B cell (primary cell): ENCODE measurements at regions not wholly inside any gene's neighbourhood (a gene's known extent, or its start where the extent isn't known, plus 50 kb on each side); places are given as distances from the start of the nearest gene placed in this dataset.

Experiments
- ATAC-seq: fragments of 200-7000 bp; cut with Tn5 transposase; one replicate; pipeline ENCODE4 v1.10.0; 2021; ENCODE audit warnings: low read depth, mild to moderate bottlenecking, moderate number of reproducible peaks, moderate library complexity
- CTCF ChIA-PET: fragments of 350-600 bp; sonication (Branson Sonifier 250); formaldehyde crosslinking; loops from one replicate; lab custom pipeline; 2021; ENCODE audit warnings: antibody characterized with exemption, inconsistent platforms; lab: Charles Lee
- POLR2A ChIA-PET: fragments of 350-600 bp; sonication (Branson Sonifier 250); formaldehyde crosslinking; loops from one replicate; lab custom pipeline; 2021; ENCODE audit warnings: antibody characterized with exemption; lab: Charles Lee
- DNase-seq: peaks from one replicate; pipeline ENCODE4 v3.0.0; 2013
- H2AFZ ChIP-seq: 2 replicates; pipeline ENCODE4 v1.6.1; 2012; ENCODE audit warnings: mild to moderate bottlenecking, low read depth, low read length; ENCODE audit not compliant: insufficient read depth, poor library complexity, severe bottlenecking
- H3K27ac ChIP-seq, 2 donors: 1 replicate in 1 of 2; 2 replicates in 1 of 2; pipeline ENCODE4 v1.5.1; 2012 to 2013; ENCODE audit warnings: low read length in 2 of 2, mild to moderate bottlenecking in 2 of 2, moderate library complexity in 1 of 2
- H3K27me3 ChIP-seq, 4 experiments: fragments of 200-600 bp in 1 of 4; sonication (generic) in 1 of 4; replicated peaks in 1 of 4; 1 replicate in 2 of 4; 2 replicates in 2 of 4; pipeline versions ENCODE4 v1.6.1 to v1.7.0; 2013 to 2016; ENCODE audit warnings: low read length in 3 of 4, mild to moderate bottlenecking in 2 of 4, mixed read lengths in 1 of 4, moderate library complexity in 1 of 4; ENCODE audit not compliant: insufficient read depth in 4 of 4, control insufficient read depth in 3 of 4; ENCODE audit errors: control extremely low read depth in 1 of 4
- H3K36me3 ChIP-seq, 2 experiments: replicated peaks in 1 of 2; 1 replicate in 1 of 2; 2 replicates in 1 of 2; pipeline versions ENCODE4 v1.6.1 to v1.7.1; 2013; ENCODE audit warnings: low read length in 1 of 2; ENCODE audit not compliant: insufficient read depth in 2 of 2, control insufficient read depth in 1 of 2; ENCODE audit errors: control extremely low read depth in 1 of 2, extremely low read depth in 1 of 2
- H3K4me1 ChIP-seq, 2 donors: fragments of 200-600 bp in 1 of 2; sonication (generic) in 1 of 2; 1 replicate in 1 of 2; 2 replicates in 1 of 2; pipeline versions ENCODE4 v1.5.1 to v1.6.1; 2013 to 2017; ENCODE audit warnings: low read length in 2 of 2; ENCODE audit not compliant: control insufficient read depth in 2 of 2, insufficient read depth in 2 of 2
- H3K4me2 ChIP-seq: replicated peaks from 2 replicates; pipeline ENCODE3; 2012; ENCODE audit warnings: mild to moderate bottlenecking, low read depth, low read length; ENCODE audit not compliant: poor library complexity, severe bottlenecking
- H3K4me3 ChIP-seq, 5 experiments: fragments of 200-600 bp in 1 of 5; sonication (generic) in 1 of 5; 1 replicate in 3 of 5; 2 replicates in 2 of 5; pipeline versions ENCODE4 v1.5.1 to v1.7.0; 2011 to 2016; ENCODE audit warnings: low read length in 4 of 5, mild to moderate bottlenecking in 4 of 5, low read depth in 2 of 5, control low read depth in 1 of 5, moderate library complexity in 1 of 5; ENCODE audit not compliant: insufficient read depth in 1 of 5; ENCODE audit errors: control extremely low read depth in 1 of 5, extremely low read depth in 1 of 5
- H3K79me2 ChIP-seq: fragments of 200-600 bp; sonication (generic); one replicate; pipeline ENCODE4 v1.6.0; 2016; ENCODE audit warnings: low read length; ENCODE audit not compliant: control insufficient read depth, insufficient read depth
- H3K9ac ChIP-seq: fragments of 200-600 bp; sonication (generic); 2 replicates; pipeline ENCODE4 v1.6.1; 2017; ENCODE audit warnings: mild to moderate bottlenecking, low read length, moderate library complexity
- H3K9me3 ChIP-seq, 3 donors: one replicate each; pipeline versions ENCODE4 v1.6.1 to v1.7.1; 2013; ENCODE audit warnings: low read length in 2 of 3; ENCODE audit not compliant: control insufficient read depth in 2 of 3, insufficient read depth in 1 of 3; ENCODE audit errors: control extremely low read depth in 1 of 3
- H4K20me1 ChIP-seq: 2 replicates; pipeline ENCODE4 v1.6.0; 2012; ENCODE audit warnings: mild to moderate bottlenecking, low read length; ENCODE audit not compliant: insufficient read depth, control insufficient read depth, poor library complexity, severe bottlenecking
- H3K27ac Mint-ChIP-seq: one replicate; pipeline ENCODE4 v1.8.0; 2021; ENCODE audit warnings: mixed read lengths
- H3K27me3 Mint-ChIP-seq: one replicate; pipeline ENCODE4 v1.8.0; 2021; ENCODE audit warnings: mixed read lengths
- H3K4me1 Mint-ChIP-seq: one replicate; pipeline ENCODE4 v1.8.0; 2021; ENCODE audit warnings: mixed read lengths
- H3K4me3 Mint-ChIP-seq: one replicate; pipeline ENCODE4 v1.8.0; 2021; ENCODE audit warnings: mixed read lengths
- H3K9me3 Mint-ChIP-seq: one replicate; pipeline ENCODE4 v1.8.0; 2022; ENCODE audit warnings: mixed read lengths; ENCODE audit not compliant: insufficient read depth
- CTCF ChIP-seq: fragments of 200-600 bp; IDR thresholded peaks from one replicate; pipeline ENCODE4 v1.8.0; 2022; ENCODE audit warnings: antibody characterized with exemption, mild to moderate bottlenecking
- EZH2 ChIP-seq: IDR thresholded peaks from 2 replicates; pipeline ENCODE4 v1.6.1; 2012; ENCODE audit warnings: borderline replicate concordance, low read depth, mild to moderate bottlenecking, moderate library complexity, low read length; ENCODE audit not compliant: insufficient read depth, poor library complexity, severe bottlenecking
- WGBS: methylation state at CpG from one replicate; pipeline ENCODE4 v1.1.5; 2013; ENCODE audit warnings: missing lambda C conversion rate; ENCODE audit not compliant: insufficient coverage; 5-methylcytosine and 5-hydroxymethylcytosine counted together
- intact Hi-C: fragments of 100-400 bp; cut with micrococcal nuclease; formaldehyde crosslinking; loops from one replicate; pipeline ENCODE4 v1.10.0; 2022

- Histone ChIP-seq H2AFZ (no peak overlapping the region), H3K79me2 (no peaks in the 10 kb centered on the region), H3K4me2 (no peak overlapping the region), H3K4me1 (no peaks in the 10 kb centered on the region), H3K9ac (no peak overlapping the region), H3K27ac (no peak overlapping the region), H3K36me3 (no peaks in the 10 kb centered on the region), H3K9me3 (peaks cover 0 to 12% (median 0%) of the 10 kb centered on the region in 3 donors), H3K4me3 (no peak overlapping the region), H4K20me1 (no peaks in the 10 kb centered on the region), H3K27me3 (no peaks in the 10 kb centered on the region)
- no peak for TF ChIP-seq EZH2
- TF ChIP-seq CTCF, result no peak
- DNase-seq (no peak), ATAC-seq (no peak)
- 85% methylated on average over 3 of the region's 4 CpGs for WGBS
- ChIA-PET POLR2A (no interaction called here), CTCF (no interaction called here)
- H3K4me1 Mint-ChIP-seq, result no peaks in the 10 kb centered on the region
- H3K27me3 Mint-ChIP-seq, result no peaks in the 10 kb centered on the region
- H3K9me3 Mint-ChIP-seq, result peaks cover 4% of the 10 kb centered on the region
- intact Hi-C loops, result no loop called here
- no peak overlapping the region for H3K27ac Mint-ChIP-seq
- no peak overlapping the region for H3K4me3 Mint-ChIP-seq
Measured at GRCh38 chr4:164538097-164538496, 215.8 kb upstream of the SMIM31 start.

DNA sequence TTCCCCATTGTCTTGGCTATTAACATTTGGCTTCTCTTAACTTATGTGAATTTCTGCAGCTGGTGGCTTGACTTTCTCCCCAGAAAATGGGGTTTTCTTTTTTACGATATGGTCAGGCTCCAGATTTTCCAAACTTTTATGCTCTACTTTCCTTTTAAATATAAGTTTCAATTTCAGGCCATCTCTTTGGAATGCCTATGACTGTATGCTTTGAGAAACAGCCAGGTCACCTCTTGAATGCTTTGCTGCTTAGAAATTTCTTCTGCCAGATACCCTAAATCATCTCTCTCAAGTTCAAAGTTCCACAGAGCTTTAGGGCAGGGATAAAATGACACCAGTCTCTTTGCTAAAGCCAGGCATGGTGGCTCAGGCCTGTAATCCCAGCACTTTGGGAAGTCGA is 212.9 kb upstream of the SMIM31 start:
- 100% methylated on average over 1 of the region's 2 CpGs for WGBS

More for the DNA sequence above, 212.9 kb upstream of the SMIM31 start:
- CTCF ChIA-PET, result no interaction called here
- Mint-ChIP-seq H3K9me3 (peaks cover 4% of the 10 kb centered on the region), H3K27ac (no peak overlapping the region), H3K4me3 (no peak overlapping the region), H3K27me3 (no peaks in the 10 kb centered on the region), H3K4me1 (no peaks in the 10 kb centered on the region)
- intact Hi-C loops, result no loop called here
- Histone ChIP-seq H3K9ac (no peak overlapping the region), H3K4me1 (no peaks in the 10 kb centered on the region), H3K4me3 (no peak overlapping the region), H3K79me2 (no peaks in the 10 kb centered on the region), H2AFZ (no peak overlapping the region), H3K27me3 (no peaks in the 10 kb centered on the region), H3K36me3 (no peaks in the 10 kb centered on the region), H3K4me2 (no peak overlapping the region), H3K9me3 (peaks cover 0 to 12% (median 0%) of the 10 kb centered on the region in 3 donors), H4K20me1 (no peaks in the 10 kb centered on the region), H3K27ac (no peak overlapping the region)
- TF ChIP-seq CTCF (no peak), EZH2 (no peak)
- POLR2A ChIA-PET, result no interaction called here
- no peak for DNase-seq
- ATAC-seq, result no peak
